ENCODE measurements at regions not wholly inside any gene's neighbourhood (a gene's known extent, or its start where the extent isn't known, plus 50 kb on each side); places are given as distances from the start of the nearest gene placed in this dataset.

DNA sequence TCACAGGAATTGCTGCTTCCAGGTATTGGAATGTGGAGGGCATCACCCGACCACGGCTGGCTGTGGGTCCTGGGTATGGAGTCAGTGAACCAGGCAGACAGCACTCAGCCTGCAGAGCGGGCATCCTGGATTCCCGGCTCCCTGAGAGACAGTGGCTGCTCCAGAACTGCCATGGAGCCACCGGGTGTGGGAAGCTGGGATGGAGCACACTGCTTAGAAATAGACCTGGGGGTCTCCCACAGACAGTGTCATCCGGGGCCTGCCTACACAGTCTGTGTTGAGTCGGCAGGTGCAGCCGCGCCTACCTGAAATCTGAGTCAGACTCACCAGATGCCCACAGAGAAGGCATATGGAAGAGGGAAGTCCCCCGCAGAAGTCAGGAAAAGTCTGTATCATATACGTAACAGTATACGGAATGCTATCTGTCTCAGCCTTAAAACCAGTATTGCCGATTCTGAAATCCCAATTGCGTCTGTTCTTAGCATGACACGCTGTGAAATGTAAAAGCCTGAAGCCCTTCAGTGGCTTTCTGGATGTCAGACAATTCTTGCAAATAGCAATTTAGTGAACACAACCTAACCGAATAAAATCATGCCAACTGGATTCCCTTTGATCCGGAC is 509.7 kb upstream of the MYT1L start:
- TF ChIP-seq, protein P1, sequence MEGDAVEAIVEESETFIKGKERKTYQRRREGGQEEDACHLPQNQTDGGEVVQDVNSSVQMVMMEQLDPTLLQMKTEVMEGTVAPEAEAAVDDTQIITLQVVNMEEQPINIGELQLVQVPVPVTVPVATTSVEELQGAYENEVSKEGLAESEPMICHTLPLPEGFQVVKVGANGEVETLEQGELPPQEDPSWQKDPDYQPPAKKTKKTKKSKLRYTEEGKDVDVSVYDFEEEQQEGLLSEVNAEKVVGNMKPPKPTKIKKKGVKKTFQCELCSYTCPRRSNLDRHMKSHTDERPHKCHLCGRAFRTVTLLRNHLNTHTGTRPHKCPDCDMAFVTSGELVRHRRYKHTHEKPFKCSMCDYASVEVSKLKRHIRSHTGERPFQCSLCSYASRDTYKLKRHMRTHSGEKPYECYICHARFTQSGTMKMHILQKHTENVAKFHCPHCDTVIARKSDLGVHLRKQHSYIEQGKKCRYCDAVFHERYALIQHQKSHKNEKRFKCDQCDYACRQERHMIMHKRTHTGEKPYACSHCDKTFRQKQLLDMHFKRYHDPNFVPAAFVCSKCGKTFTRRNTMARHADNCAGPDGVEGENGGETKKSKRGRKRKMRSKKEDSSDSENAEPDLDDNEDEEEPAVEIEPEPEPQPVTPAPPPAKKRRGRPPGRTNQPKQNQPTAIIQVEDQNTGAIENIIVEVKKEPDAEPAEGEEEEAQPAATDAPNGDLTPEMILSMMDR (IDR thresholded peaks at IDR 0.05): no peak
- no peak for TF ChIP-seq EZH2 (IDR thresholded peaks at IDR 0.05; ENCODE audit: borderline replicate concordance, insufficient read depth, low read depth, low read length, poor library complexity, severe bottlenecking)
